ENCODE measurements at regions not wholly inside any gene's neighbourhood (a gene's known extent, or its start where the extent isn't known, plus 50 kb on each side); places are given as distances from the start of the nearest gene placed in this dataset.

DNA sequence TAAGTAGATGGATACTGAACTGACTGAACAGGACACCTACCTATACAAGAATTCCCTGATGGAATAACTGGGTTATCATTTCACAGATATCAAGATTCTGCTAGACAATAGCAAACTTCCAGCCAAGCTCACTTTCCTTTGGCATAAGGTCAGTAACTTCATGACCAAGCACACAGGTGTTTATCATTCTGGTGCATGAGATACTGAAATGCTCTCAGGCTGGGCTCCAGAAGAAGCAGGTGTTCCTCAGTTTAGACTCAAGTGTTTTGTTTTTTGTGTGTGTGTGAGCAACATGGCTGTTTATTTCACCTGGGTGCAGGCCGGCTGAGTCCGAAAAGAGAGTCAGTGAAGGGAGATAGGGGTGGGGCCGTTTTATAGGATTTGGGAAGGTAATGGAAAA, 201.5 kb upstream of the SPOCK3 start:
- Histone ChIP-seq H3K4me1 (ENCODE audit: low read depth) (no peaks in the 10 kb centered on the region), H3K4me3 (no peak overlapping the region), H3K36me3 (ENCODE audit: low read depth) (no peaks in the 10 kb centered on the region), H3K9me3 (no peaks in the 10 kb centered on the region)
- TF ChIP-seq, protein P1, sequence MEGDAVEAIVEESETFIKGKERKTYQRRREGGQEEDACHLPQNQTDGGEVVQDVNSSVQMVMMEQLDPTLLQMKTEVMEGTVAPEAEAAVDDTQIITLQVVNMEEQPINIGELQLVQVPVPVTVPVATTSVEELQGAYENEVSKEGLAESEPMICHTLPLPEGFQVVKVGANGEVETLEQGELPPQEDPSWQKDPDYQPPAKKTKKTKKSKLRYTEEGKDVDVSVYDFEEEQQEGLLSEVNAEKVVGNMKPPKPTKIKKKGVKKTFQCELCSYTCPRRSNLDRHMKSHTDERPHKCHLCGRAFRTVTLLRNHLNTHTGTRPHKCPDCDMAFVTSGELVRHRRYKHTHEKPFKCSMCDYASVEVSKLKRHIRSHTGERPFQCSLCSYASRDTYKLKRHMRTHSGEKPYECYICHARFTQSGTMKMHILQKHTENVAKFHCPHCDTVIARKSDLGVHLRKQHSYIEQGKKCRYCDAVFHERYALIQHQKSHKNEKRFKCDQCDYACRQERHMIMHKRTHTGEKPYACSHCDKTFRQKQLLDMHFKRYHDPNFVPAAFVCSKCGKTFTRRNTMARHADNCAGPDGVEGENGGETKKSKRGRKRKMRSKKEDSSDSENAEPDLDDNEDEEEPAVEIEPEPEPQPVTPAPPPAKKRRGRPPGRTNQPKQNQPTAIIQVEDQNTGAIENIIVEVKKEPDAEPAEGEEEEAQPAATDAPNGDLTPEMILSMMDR (IDR thresholded peaks at IDR 0.05), result no peak
- intact Hi-C loops (cut with DNase I, micrococcal nuclease), result no loop called here
- ATAC-seq (no peak), DNase-seq (no peak)

- no peak for ATAC-seq
- no peaks in the 10 kb centered on the region for H3K9me3 ChIP-seq
- no peaks in the 10 kb centered on the region for H3K36me3 ChIP-seq (ENCODE audit: low read depth)
- no peaks in the 10 kb centered on the region for H3K4me1 ChIP-seq (ENCODE audit: low read depth)
- TF ChIP-seq, protein P1 (IDR thresholded peaks at IDR 0.05), result no peak
- no peak overlapping the region for H3K4me3 ChIP-seq
- intact Hi-C loops (cut with DNase I, micrococcal nuclease), result no loop called here
- DNase-seq, result no peak
Measured at GRCh38 chr4:167443841-167444240, 209.5 kb upstream of the SPOCK3 start.

GRCh38 chr4:167452922-167453430, 218.7 kb upstream of the SPOCK3 start:
- no peaks in the 10 kb centered on the region for H3K9me3 ChIP-seq
- intact Hi-C loops (cut with DNase I, micrococcal nuclease), result no loop called here
- TF ChIP-seq, protein P1 (IDR thresholded peaks at IDR 0.05), result no peak
- no peaks in the 10 kb centered on the region for H3K4me1 ChIP-seq (ENCODE audit: low read depth)
- no peaks in the 10 kb centered on the region for H3K36me3 ChIP-seq (ENCODE audit: low read depth)
- DNase-seq (no peak), ATAC-seq (no peak)
- H3K4me3 ChIP-seq, result no peak overlapping the region

- Histone ChIP-seq H3K4me1 (ENCODE audit: low read depth) (no peaks in the 10 kb centered on the region), H3K4me3 (no peak overlapping the region), H3K36me3 (ENCODE audit: low read depth) (no peaks in the 10 kb centered on the region), H3K9me3 (no peaks in the 10 kb centered on the region)
- no peak for DNase-seq
- intact Hi-C loops (cut with DNase I, micrococcal nuclease), result no loop called here
- TF ChIP-seq, protein P1 (IDR thresholded peaks at IDR 0.05), result no peak
- no peak for ATAC-seq
Measured at GRCh38 chr4:167456619-167457018, 222.3 kb upstream of the SPOCK3 start.

DNA sequence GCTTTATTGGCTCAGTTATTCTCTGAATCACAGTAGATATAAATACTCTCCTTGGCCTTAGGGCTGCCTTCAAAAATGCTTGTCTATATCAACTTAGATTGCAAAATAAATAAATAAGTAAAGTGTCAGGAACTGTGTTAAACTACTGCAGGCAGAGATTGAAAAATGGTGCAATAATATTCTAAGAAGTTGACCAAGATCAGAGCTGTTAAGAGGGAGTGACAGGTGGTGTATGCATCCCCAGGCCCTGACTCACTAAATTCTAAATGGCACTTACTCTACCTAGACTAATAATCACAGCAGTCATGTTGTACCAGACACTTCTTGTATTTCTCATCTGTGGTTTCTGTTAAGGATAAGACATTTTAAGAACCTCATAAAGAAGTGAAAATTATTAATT, 235.1 kb upstream of the SPOCK3 start:
- H3K36me3 ChIP-seq (ENCODE audit: low read depth), result no peaks in the 10 kb centered on the region
- no peaks in the 10 kb centered on the region for H3K4me1 ChIP-seq (ENCODE audit: low read depth)
- no peaks in the 10 kb centered on the region for H3K9me3 ChIP-seq
- TF ChIP-seq, protein P1 (IDR thresholded peaks at IDR 0.05), result no peak
- ATAC-seq (no peak), DNase-seq (no peak)
- H3K4me3 ChIP-seq, result no peak overlapping the region
- intact Hi-C loops (cut with DNase I, micrococcal nuclease), result no loop called here

DNA sequence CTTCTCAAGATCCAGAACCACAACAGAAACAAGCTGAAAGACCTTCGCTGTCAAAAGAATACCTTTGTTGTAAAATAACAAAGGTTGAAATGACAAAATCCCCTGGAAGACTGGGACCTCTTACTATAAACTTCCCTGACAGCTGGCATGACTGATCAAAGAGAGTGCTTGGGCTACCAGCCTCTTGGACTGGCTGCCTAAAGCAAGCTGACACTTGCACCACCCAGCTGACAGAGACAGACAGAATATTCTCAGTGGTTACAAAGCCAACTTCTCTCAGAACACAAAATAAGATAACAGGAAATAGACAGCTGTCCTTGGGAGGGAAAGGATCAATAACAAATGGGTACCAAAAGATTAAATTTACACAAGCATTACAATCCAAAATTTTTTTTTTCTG, 241.7 kb upstream of the SPOCK3 start:
- H3K4me1 ChIP-seq (ENCODE audit: low read depth), result no peaks in the 10 kb centered on the region
- DNase-seq (no peak), ATAC-seq (no peak)
- H3K4me3 ChIP-seq, result no peak overlapping the region
- intact Hi-C loops (cut with DNase I, micrococcal nuclease), result no loop called here
- TF ChIP-seq, protein P1 (IDR thresholded peaks at IDR 0.05), result no peak
- no peaks in the 10 kb centered on the region for H3K36me3 ChIP-seq (ENCODE audit: low read depth)
- no peaks in the 10 kb centered on the region for H3K9me3 ChIP-seq

All from mucosa of descending colon (tissue), 3 donors.